Adrenal gland (tissue), 5 donors: ENCODE measurements at regions not wholly inside any gene's neighbourhood (a gene's known extent, or its start where the extent isn't known, plus 50 kb on each side); places are given as distances from the start of the nearest gene placed in this dataset.
"Not testable (repeated sequence)": the region's sequence is repeated elsewhere in the genome, so short reads cannot be mapped to it uniquely, and the experiment has no call there.

Experiments used
- POLR2A ChIP-seq, 2 donors: fragments of 450-650 bp; IDR thresholded peaks; one replicate each; pipeline ENCODE4 v1.6.1; 2017; ENCODE audit warnings: antibody characterized with exemption in 2 of 2, mild to moderate bottlenecking in 2 of 2, moderate library complexity in 1 of 2
- TF ChIP-seq, protein P1 (sequence below), 6 experiments: fragments of 450-650 bp in 4 of 6; fragments of 200-600 bp in 2 of 6; sonication (generic) in 1 of 6; IDR thresholded peaks; 1 replicate in 5 of 6; 2 replicates in 1 of 6; pipeline versions ENCODE4 v1.5.1 to v1.8.0; 2016 to 2021; ENCODE audit warnings: antibody characterized with exemption in 6 of 6, mild to moderate bottlenecking in 2 of 6, moderate library complexity in 1 of 6
- donor health status: DM: no; HTN: no; CAD: no.

DNA sequence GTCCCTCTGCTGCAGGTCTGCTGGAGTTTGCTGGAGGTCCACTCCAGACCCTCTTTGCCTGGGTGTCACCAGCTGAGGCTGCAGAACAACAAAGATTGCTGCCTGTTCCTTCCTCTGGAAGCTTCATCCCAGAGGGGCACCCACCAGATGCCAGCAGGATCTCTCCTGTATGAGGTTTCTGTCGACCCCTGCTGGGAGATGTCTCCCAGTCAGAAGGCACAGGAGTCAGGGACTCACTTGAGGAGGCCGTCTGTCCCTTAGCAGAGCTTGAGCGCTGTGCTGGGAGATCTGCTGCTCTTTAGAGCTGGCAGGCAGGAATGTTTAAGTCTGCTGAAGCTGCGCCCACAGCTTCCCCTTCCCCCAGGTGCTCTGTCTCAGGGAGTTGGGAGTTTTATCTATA lies 196.2 kb downstream of the C4orf33 start:
- TF ChIP-seq, protein P1, sequence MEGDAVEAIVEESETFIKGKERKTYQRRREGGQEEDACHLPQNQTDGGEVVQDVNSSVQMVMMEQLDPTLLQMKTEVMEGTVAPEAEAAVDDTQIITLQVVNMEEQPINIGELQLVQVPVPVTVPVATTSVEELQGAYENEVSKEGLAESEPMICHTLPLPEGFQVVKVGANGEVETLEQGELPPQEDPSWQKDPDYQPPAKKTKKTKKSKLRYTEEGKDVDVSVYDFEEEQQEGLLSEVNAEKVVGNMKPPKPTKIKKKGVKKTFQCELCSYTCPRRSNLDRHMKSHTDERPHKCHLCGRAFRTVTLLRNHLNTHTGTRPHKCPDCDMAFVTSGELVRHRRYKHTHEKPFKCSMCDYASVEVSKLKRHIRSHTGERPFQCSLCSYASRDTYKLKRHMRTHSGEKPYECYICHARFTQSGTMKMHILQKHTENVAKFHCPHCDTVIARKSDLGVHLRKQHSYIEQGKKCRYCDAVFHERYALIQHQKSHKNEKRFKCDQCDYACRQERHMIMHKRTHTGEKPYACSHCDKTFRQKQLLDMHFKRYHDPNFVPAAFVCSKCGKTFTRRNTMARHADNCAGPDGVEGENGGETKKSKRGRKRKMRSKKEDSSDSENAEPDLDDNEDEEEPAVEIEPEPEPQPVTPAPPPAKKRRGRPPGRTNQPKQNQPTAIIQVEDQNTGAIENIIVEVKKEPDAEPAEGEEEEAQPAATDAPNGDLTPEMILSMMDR (IDR thresholded peaks at IDR 0.05): not testable (repeated sequence)
- not testable (repeated sequence) for TF ChIP-seq POLR2A (IDR thresholded peaks at IDR 0.05)
